HL-60 (cell line): ENCODE measurements at regions not wholly inside any gene's neighbourhood (a gene's known extent, or its start where the extent isn't known, plus 50 kb on each side); places are given as distances from the start of the nearest gene placed in this dataset.

Experiments used
- DNase-seq, 2 experiments: peaks; one replicate each; pipeline ENCODE4 v3.0.0-alpha.2; 2010 to 2020; ENCODE audit warnings: low read depth in 1 of 2, low spot score in 1 of 2
- H3K27ac ChIP-seq: fragments of 250-450 bp; sonication (Bioruptor Pico); replicated peaks from 2 replicates; pipeline ENCODE4 v1.5.1; 2020; ENCODE audit warnings: mild to moderate bottlenecking, moderate library complexity
- H3K27me3 ChIP-seq: fragments of 250-450 bp; sonication (Bioruptor Pico); 2 replicates; pipeline ENCODE4 v1.5.1; 2021; ENCODE audit warnings: mild to moderate bottlenecking, moderate library complexity; ENCODE audit not compliant: insufficient read depth, poor library complexity, severe bottlenecking
- H3K4me3 ChIP-seq: replicated peaks from 2 replicates; pipeline ENCODE4 v1.5.1; 2011; ENCODE audit warnings: mild to moderate bottlenecking, control low read depth, low read length; ENCODE audit not compliant: insufficient read depth
- CTCF ChIP-seq: IDR thresholded peaks from one replicate; pipeline ENCODE4 v1.5.1; 2011; ENCODE audit warnings: low read length, control low read depth, inconsistent platforms; ENCODE audit not compliant: insufficient read depth
- GABPA ChIP-seq: IDR thresholded peaks from 2 replicates; pipeline ENCODE4 v1.6.1; 2012; ENCODE audit warnings: low read depth
- POLR2AphosphoS5 ChIP-seq: IDR thresholded peaks from 2 replicates; pipeline ENCODE4 v1.6.1; 2012; ENCODE audit warnings: low read depth
- REST ChIP-seq: IDR thresholded peaks from 2 replicates; pipeline ENCODE4 v1.6.1; 2012; ENCODE audit warnings: low read depth; ENCODE audit not compliant: insufficient replicate concordance
- SPI1 ChIP-seq: IDR thresholded peaks from 2 replicates; pipeline ENCODE4 v1.6.1; 2012; ENCODE audit warnings: low read depth, mild to moderate bottlenecking, borderline replicate concordance

- TF ChIP-seq CTCF (peak; percentile 35), POLR2AphosphoS5 (no peak), REST (no peak), SPI1 (no peak)
- no peak overlapping the region for H3K27ac ChIP-seq
- peak; percentile 24 to 57 for DNase-seq
- no peaks in the 10 kb centered on the region for H3K27me3 ChIP-seq
- no peak overlapping the region for H3K4me3 ChIP-seq
These were observed 82.2 kb upstream of the SEPTIN5 start for GRCh38 chr22:19631899-19632667.

DNA sequence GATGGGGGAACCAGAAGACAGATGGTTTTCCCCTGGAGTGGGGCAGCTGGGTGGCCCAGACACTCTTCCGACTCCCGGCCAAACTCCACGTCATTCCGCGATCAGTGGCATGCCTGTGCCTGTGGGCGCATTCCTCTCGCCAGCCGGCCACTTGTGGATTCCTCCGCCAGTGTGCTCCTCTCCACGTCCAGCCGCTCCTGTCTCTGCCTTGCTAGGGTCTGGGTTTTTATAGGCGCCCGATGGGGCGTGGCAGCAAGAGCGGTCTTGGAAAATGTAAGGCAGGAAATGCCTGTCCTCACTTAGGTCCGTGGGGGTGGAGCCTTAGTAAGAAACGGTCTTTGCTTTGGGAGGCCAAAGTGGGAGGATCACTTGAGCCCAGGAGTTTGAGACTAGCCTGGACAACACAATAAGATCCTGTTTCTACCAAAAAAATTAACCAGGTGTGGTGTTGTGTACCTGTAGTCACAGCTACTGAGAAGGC, 81.6 kb upstream of the SEPTIN5 start:
- Histone ChIP-seq H3K27me3 (no peaks in the 10 kb centered on the region), H3K27ac (no peak overlapping the region), H3K4me3 (no peak overlapping the region)
- TF ChIP-seq SPI1 (no peak), REST (no peak)
- DNase-seq: no peak

DNA sequence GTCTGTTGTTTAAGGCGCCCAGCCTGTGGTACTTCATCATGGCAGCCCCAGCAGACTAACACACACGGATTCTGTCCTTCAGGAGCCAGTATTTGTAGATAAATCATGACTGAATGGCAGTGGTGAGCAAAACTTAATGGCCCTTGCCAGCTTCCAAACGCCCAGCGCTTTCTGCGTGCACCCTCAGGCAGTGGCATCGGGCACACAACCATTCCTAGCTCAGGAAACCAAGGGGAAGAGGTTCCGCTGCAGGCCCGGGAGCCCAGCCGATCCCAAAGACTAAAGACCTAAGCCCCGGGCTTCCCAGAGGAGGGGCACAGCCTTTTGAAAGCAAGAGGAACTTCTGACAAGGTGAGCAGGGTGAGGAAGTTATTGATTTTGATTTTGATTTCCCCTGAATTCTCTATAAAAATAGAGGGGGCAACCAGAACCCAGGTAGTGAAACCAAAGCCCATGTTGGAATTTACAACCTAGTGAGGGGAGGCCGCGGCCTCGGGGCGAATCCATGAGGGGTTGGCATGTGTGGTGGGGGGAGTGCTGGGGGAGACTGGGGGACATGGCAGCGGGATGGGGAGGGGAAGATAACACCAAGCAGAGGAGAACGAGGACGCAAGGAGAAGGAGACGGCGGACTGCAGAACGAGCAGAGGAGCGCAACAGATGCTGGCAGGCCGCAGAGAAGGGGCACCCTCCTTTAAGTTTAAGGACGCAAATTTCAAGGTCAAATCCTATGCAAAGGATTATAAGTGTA, 79.9 kb upstream of the SEPTIN5 start:
- DNase-seq: no peak
- Histone ChIP-seq H3K4me3 (no peak overlapping the region), H3K27me3 (no peaks in the 10 kb centered on the region), H3K27ac (no peak overlapping the region)
- TF ChIP-seq POLR2AphosphoS5 (no peak), CTCF (no peak), GABPA (no peak), REST (no peak), SPI1 (no peak)
